HL-60 (cell line): ENCODE measurements at regions not wholly inside any gene's neighbourhood (a gene's known extent, or its start where the extent isn't known, plus 50 kb on each side); places are given as distances from the start of the nearest gene placed in this dataset.

Experiments
- DNase-seq, 2 experiments: peaks; one replicate each; pipeline ENCODE4 v3.0.0-alpha.2; 2010 to 2020; ENCODE audit warnings: low read depth in 1 of 2, low spot score in 1 of 2
- H3K27ac ChIP-seq: fragments of 250-450 bp; sonication (Bioruptor Pico); replicated peaks from 2 replicates; pipeline ENCODE4 v1.5.1; 2020; ENCODE audit warnings: mild to moderate bottlenecking, moderate library complexity
- H3K27me3 ChIP-seq: fragments of 250-450 bp; sonication (Bioruptor Pico); 2 replicates; pipeline ENCODE4 v1.5.1; 2021; ENCODE audit warnings: mild to moderate bottlenecking, moderate library complexity; ENCODE audit not compliant: insufficient read depth, poor library complexity, severe bottlenecking
- H3K4me3 ChIP-seq: replicated peaks from 2 replicates; pipeline ENCODE4 v1.5.1; 2011; ENCODE audit warnings: mild to moderate bottlenecking, control low read depth, low read length; ENCODE audit not compliant: insufficient read depth
- CTCF ChIP-seq: IDR thresholded peaks from one replicate; pipeline ENCODE4 v1.5.1; 2011; ENCODE audit warnings: low read length, control low read depth, inconsistent platforms; ENCODE audit not compliant: insufficient read depth
- GABPA ChIP-seq: IDR thresholded peaks from 2 replicates; pipeline ENCODE4 v1.6.1; 2012; ENCODE audit warnings: low read depth
- POLR2AphosphoS5 ChIP-seq: IDR thresholded peaks from 2 replicates; pipeline ENCODE4 v1.6.1; 2012; ENCODE audit warnings: low read depth
- REST ChIP-seq: IDR thresholded peaks from 2 replicates; pipeline ENCODE4 v1.6.1; 2012; ENCODE audit warnings: low read depth; ENCODE audit not compliant: insufficient replicate concordance
- SPI1 ChIP-seq: IDR thresholded peaks from 2 replicates; pipeline ENCODE4 v1.6.1; 2012; ENCODE audit warnings: low read depth, mild to moderate bottlenecking, borderline replicate concordance

DNA sequence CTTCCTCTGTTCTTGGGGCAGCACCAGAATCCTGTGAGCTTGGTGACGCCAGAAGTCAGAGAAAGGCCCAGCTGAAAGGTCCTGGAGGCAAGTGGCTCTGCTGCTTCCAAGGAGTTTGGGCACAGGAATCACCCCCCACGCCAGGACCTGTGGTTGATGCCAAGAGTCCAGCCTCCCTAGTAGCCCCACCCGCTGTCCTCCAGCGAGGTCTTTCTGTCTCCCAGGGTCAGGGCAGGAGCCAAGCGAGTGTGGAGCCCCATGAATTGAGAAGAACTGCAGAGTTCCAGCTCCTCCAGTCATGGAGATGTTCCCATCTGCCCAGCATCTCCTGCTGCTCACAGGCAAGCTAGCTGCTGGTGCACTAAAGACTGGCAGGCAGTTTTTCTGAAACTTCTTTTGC lies 631.7 kb upstream of the MGMT start:
- Histone ChIP-seq H3K27ac (no peak overlapping the region), H3K4me3 (no peak overlapping the region), H3K27me3 (no peaks in the 10 kb centered on the region)
- DNase-seq = no peak
- TF ChIP-seq CTCF (no peak), SPI1 (no peak), REST (no peak), GABPA (no peak), POLR2AphosphoS5 (no peak)

- no peak for DNase-seq
- Histone ChIP-seq H3K27me3 (no peaks in the 10 kb centered on the region), H3K27ac (no peak overlapping the region), H3K4me3 (no peak overlapping the region)
- no peak for TF ChIP-seq CTCF
- no peak for TF ChIP-seq GABPA
- TF ChIP-seq POLR2AphosphoS5 = no peak
- TF ChIP-seq SPI1 = no peak
Measured at GRCh38 chr10:128837478-128837877, 629.6 kb upstream of the MGMT start.

DNA sequence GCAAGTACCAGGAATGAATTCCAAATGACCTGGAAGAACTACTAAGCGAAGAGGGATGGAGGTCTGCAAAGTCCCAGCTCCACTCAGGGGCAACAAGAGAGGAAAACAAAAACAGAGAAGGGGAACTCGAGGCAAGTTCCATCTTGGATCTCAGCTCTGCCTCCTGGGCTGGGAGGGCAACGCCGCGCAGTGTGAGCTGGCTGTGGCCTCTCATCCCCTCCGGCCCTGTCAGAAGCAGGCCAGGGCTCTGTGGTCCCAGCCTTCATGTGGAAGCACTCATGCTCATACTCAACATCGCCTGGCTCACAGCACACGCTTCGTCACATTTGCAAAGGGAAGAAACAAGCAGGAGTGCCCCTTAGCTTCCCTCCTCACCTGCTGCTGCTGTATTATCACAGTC lies 627.9 kb upstream of the MGMT start:
- Histone ChIP-seq H3K27ac (no peak overlapping the region), H3K27me3 (no peaks in the 10 kb centered on the region), H3K4me3 (no peak overlapping the region)
- TF ChIP-seq CTCF (no peak), REST (no peak), POLR2AphosphoS5 (no peak), SPI1 (no peak), GABPA (no peak)
- DNase-seq = no peak

- TF ChIP-seq POLR2AphosphoS5 (no peak), SPI1 (no peak), REST (no peak), CTCF (no peak), GABPA (no peak)
- no peak for DNase-seq
- H3K27me3 ChIP-seq = no peaks in the 10 kb centered on the region
- H3K27ac ChIP-seq = no peak overlapping the region
- H3K4me3 ChIP-seq = no peak overlapping the region
Measured at GRCh38 chr10:128839701-128840100, 627.3 kb upstream of the MGMT start.
